Ecto neural progenitor cell (in vitro differentiated cells): ENCODE measurements at regions not wholly inside any gene's neighbourhood (a gene's known extent, or its start where the extent isn't known, plus 50 kb on each side); places are given as distances from the start of the nearest gene placed in this dataset.

ENCODE experiments used
- DNase-seq: peaks from one replicate; pipeline ENCODE4 v3.0.0-alpha.2; 2018; ENCODE audit warnings: low spot score

DNA sequence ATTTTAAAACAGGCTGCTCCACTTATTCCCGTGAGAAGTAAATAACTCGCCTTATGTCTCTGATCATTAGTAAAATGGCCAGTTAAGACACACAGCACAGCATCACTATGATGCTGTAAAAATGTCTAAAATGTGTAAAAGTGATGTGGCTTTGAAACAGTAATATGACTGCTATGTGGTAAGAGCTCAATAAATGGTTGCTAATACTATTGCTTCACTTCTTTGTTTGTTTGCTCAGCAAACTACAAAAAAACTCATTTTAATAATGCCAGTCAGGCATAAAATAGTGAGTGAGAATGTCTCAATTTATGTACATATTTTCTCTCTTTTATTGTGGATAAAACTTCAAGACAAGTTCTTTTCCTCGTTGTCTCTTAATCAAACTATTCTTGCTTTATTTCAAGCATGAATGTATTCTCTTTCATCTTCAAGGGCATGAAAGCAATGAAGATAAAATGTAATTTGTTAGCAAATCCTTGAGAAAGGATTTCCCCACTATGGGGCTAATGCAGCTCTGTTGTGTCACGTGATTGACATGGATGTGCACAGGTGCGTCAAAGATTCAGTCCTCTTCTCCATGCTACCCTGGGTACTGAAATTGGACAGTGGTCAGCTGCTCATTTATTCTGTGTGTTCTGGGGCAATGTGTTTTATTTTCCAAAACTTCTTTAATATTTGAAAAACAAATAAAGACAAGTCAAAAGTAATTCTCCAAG is 387.2 kb downstream of the TRIB2 start:
- DNase-seq: no peak

DNA sequence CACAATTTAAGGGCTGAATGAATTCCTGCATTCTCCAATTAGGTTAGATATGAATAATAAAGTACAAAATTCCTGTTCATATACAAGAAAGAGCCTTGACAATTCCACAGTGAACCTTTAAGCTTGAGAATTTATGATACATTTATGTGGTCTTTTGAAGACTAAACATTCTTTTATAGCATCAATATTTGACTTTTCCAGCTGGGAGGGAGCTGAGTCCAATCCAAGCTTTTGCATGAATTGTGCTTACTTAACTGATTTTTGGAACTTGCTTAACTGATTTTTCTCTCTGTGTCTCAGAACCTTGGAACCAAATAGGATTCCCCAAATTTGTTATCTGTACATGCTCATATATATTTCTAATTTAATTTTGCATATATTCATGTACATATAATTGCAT is 388.0 kb downstream of the TRIB2 start:
- DNase-seq: no peak

DNA sequence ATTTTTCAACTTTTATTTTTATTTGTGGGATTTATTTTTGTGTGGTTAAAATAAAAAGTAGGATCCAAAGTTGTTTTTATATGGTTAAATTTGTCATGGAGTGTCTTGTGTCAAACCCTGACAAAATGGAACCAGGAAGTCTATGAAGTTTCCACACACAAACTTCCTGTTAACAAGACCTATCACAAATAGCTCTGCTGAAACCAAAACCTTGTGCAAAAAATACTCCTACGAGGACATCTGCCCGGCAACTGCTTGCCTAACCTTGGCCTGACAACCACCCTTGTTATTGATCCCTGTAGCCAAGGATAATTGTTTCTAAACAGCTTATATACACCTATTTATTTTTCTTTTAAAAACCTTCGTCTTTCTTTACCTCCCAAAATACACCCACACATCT is 389.6 kb downstream of the TRIB2 start:
- no peak for DNase-seq

DNA sequence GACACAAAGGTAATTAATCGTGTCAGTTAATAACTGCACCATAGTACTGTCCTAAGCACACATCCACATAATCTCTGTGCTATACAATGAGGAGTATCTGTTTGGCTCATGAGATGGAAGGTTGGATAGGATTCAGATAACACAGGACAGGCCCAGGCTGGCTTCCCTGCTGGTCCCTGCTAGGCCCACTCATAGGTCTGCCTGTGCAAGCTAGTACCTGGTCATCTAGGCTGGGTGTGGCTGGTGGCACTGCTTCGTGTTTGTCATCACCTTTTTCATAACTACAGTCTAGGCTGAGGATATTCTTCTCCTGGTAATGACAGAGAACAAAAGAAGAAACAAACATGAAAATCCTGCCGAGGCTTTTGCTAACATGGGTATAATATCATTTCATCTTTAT is 392.8 kb downstream of the TRIB2 start:
- DNase-seq: no peak

DNA sequence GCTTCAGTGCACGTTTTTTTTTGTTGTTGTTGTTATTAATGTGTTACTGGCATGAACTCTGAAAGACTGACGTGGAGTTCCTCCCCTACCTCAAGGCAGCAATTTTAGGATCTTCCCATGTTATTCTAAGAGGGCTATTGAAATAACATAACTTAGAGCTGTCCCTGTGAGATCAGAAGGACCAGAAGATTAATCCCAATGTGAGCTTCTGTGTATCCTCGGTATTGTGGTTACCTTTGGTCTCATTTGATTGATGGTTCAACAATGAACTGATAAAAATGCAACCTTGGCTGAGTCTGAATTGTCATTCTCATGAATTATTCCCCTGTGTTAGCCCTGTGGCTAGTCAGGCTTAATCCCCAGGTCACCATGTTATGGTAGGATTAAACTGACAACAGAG is 394.1 kb downstream of the TRIB2 start:
- no peak for DNase-seq

DNA sequence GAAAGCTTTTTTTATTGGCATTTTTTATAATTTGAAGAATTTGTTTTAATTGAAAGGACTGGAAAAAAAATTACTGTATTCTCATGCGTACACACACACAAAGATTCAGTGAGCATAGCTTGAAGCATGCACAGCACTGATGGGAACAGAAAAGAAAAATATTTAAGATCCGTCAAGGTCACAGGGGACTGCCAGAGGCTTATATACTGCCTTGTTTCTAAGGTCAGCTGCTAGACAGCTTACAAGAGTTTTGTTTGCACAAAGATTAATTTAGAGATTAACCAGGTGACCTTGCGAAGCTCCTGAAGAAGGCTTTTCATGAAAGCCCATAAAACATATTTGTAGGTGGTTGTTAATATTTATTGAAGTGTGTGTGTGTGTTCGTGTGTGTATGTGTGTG is 396.3 kb downstream of the TRIB2 start:
- no peak for DNase-seq

DNA sequence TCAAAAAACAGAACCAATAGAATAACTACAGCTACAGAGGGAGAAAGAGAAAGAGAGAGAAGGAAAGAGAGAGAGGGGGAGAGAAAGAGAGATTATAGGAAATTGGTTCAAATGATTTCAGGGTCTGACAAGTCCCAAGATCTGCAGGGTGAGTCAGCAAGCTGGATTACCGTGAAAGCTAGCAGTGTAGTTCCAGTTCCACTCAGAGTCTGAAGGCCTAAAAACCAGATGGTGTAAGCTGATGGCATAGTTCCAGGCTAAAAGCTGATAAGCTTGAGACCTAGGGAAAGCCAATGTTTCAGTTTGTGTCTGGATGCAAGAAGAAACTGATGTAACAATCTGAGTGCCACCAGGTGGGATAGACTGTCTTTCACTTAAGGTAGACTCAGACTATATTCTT is 397.7 kb downstream of the TRIB2 start:
- DNase-seq: no peak

DNA sequence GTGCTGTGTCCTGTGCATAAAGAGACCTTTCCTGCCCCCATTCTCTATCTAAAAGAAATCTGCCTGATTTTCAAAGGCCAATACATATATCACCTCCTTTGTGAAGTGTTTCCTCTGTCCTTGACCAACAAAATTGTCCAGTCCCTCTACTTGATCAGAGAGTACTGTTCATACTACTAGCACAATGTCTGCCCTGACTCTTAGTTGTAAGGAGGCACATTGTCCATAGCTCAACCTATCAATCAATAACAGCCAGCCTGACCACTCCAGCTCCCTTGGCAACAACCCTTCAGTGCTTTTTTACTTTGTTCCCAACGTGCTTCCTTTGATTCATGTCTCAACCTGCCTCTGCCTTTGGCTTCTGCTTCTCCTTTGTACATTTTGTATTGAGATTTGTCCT is 398.9 kb downstream of the TRIB2 start:
- DNase-seq: no peak

DNA sequence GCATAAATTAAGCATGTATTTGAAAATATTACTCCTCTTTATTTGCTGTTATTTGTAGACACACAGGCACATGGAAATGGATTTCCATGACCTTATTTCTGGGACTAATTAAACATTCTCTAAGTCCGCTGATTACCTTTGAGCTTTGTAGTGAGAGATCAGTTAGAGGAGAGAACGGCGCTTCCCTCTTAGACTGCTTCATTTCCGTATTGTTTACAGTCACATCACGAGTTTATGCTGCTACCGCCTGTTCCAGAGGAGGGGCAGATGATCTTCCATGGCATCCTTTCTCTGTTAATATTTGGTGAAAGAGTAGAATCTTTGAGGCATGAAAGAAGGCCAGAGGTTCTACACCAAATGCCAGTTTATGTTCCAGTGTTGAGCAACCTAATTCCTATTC is 404.4 kb downstream of the TRIB2 start:
- no peak for DNase-seq

DNA sequence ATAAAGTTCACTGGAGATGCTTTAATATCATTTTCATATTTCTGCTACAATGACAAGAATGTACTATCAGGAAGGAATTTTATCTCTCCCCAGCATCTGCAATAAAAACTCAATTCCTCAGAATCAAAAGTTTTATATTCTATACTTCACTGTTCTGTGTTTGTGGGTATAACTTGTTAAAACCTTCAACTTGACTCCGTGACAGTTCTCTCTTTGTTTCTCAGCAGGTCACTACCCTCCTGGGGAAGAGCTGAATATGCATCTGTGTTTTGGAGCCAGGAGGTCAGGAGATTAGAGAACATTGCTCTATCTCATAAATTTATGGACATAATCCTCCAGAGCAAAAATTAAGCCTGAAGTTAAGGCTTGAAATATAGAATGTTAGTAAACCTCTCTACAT is 411.4 kb downstream of the TRIB2 start:
- no peak for DNase-seq

DNA sequence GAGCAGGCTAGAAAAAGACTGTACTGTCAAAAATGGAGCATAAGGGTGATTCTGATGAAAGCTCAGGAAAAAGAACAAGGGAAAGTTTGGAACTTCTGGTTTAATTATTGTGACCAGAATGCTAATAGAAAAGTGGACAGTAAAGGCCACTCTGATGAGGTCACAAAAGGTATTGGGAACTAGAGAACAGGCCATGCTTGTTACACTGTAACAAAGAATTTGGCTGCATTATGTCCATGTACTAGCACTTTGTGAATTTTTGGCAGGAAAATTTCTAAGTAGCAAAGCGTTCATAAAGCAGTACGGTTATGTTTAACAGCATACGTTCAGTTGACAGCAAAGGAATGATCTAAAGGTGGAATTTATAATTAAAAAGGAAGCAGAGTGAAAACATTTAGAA is 418.6 kb downstream of the TRIB2 start:
- no peak for DNase-seq

DNA sequence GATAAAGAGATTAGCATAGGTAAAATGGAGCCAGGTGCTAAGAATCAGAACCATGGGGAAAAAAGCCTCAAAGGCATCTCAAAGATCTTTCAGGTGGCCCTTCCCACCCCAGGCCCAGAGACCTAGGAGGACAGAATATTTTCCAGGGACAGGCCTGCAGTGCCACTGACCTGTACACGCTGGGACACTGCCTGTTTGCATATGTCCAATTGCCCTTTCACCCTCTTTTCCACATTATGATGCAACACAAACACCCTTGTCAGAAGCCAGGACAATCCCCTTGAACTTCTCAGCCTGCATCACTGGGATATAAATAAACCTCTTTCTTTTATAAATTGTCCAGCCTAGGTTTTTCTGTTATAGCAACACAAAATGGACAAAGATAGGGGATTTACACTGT is 419.1 kb downstream of the TRIB2 start:
- DNase-seq: no peak

DNA sequence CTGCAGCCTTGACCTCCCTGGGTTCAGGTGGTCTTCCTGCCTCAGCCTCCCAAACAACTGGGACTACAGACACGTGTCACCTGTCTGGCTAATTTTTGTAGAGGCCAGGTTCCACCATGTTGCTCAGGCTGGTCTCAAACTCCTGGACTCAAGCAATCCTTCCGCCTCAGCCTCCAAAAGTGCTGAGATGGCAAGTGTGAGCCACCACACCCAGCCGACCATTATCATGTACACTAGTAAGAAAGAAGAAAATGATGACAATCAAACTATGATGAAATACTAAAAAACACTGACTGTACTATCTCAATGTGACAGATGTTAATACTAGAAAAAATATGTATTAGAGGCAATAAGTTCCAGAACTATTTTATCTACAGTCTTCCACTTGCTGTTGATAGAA is 420.9 kb downstream of the TRIB2 start:
- no peak for DNase-seq

DNA sequence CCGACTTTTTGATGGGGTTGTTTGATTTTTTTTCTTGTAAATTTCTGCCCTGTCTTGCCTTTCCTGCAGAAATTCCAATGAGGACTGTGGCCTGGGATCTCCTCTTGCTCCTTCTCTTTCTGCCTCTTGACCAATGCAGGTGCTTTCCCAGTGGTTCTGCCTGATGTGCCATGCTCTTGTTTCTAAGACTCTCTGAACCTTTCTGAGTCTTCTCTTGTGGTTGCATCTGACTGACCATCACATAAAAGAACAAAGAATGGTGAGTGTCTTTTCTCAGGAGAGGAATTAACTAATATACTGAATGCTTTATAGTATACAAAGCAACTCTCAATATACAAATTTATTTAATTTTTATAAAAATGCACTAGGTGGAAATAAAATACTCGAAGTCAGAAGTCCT is 424.6 kb downstream of the TRIB2 start:
- no peak for DNase-seq

DNA sequence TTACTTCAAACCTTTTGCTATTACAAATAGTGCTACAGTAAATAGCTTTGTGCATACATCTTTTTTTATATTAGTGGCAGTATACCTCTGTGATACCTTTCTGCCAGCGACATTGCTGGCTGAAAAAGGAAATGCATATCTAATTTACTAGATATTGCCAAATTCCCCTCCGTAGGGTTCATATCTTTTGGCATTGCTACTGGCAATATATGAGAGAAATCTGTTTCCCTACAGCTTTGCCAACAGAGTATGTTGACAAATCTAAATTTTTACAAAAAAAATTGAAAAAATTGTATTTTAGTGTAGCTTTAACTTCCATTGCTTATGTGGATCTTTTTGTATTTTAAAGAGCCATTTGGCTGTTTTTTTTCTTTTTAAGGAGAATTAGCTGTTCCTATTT is 426.7 kb downstream of the TRIB2 start:
- DNase-seq: no peak

DNA sequence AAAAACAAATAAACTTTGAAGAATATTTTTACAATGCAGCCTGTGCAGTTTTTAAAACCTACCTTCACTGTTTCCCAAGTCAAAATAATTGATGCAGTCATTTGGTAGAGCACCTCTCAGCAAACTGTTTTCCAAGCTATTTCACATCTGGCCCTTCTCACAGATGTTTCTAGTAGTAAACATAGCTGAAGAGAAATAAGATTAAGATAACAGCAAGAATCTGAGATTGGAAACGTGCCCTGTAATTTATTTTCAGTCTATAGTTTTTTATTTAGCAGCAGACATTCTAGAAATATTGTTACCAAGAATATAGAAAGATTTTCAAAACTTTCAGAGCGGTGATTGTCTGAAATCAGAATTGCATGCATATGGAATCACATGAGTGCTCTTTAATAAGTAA is 440.2 kb downstream of the TRIB2 start:
- DNase-seq: no peak

DNA sequence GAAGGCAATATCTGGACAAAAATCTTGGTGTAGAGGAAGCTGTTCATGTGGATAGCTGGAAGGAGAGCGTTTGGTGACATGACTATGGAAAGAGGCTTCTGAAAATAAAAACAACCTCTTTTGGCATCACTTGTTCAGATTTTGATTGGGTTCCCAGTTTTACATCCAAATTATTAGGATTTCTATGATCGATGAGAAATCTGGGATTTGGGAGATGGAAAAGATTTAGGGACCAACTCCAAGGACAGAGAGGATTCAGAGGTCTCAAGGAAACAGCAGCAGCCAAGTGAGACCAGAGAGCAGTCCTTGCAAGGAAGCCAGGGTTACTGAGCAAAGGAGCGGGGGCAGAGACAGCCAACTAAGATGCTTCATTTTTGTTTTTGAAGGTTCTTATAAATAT is 441.7 kb downstream of the TRIB2 start:
- no peak for DNase-seq

DNA sequence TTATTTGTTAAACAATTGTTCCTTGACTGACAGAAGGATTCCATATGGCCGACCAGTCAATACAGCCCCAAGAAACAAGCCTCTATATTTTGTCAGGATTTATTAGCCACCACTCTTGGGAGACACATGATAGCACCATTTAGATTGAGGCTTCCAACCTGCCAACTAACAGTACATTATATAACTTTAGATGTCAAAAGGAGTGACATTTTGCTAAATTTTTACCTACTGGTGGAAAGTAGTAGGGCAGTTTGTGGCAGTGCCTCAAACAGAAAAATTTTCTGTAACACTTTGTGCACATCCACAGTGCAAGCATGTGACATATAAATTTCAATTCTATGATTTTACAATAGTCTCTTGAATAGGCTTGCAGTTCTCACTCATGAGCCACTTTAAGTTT is 464.0 kb downstream of the TRIB2 start:
- no peak for DNase-seq

DNA sequence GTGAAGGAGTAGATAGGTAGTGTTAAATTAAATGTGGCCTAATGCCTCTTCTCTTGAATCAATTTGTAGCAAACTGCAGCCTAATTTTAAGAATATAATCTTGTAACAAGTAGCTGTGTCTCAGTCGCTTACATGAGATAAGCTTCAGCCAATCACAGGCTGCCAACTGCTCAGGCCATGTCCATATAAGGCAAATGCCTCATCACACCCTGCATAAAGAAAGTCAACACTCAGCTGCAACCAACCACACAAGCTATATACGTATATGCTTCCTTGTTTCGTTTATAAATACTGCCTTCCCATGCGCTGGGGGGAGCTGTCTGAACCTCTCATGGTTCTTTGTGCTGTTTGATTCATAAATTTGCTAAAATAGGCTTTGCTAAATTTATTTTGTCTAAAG is 476.3 kb downstream of the TRIB2 start:
- DNase-seq: no peak

DNA sequence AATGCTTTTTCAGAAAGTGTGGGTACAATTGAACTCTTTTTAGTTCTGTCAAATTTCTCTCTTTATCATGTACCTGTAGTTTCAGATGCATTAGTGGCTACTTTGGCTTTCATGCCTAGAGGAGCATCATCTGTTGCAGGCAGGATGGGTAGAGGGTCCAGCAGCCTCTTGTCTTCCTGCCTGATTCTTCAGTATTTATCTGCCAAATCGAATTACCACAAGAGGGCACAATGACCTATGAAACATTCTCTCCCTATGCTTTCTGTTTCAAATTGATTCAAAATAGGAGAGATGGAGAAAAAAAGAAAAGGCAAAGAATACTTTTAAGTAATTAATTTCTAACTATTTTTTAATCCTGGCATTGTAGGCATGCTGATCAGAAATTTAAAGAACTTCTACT is 477.2 kb downstream of the TRIB2 start:
- DNase-seq: no peak

DNA sequence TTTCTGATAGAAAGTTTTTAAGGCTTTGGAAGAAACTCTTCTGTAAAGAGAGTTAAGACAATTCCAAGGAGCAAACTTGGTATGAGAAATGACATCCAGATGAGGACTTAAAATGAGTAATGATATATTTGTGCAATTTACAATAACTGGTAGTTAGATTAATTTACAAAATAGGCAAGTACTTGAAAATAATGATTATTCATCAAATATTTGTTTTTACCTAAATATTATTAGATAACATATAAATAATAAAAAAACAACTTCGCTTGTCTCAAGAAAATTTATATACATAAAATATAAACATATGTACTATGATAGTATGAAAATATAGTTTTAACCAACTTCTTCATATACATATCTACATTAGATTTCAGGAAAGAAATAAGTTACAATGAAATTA is 478.5 kb downstream of the TRIB2 start:
- no peak for DNase-seq

DNA sequence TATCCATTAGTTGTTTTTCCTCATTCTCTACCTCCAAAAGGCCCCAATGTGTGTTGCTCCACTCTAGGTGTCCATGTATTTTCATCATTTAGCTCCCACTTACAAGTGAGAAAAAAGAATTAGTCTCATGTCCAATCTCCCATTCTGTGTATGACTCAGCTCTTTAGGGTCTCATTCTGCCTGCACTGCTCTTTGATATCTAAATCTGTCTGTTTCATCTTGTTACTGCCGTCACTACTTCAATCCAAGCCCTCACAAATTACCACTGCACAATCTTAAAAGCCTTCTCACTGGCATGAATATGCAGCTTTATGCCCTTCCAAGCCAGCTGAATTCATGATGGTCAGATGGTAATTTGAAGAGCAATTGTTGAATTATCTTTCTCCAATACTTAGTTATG is 480.5 kb downstream of the TRIB2 start:
- no peak for DNase-seq

DNA sequence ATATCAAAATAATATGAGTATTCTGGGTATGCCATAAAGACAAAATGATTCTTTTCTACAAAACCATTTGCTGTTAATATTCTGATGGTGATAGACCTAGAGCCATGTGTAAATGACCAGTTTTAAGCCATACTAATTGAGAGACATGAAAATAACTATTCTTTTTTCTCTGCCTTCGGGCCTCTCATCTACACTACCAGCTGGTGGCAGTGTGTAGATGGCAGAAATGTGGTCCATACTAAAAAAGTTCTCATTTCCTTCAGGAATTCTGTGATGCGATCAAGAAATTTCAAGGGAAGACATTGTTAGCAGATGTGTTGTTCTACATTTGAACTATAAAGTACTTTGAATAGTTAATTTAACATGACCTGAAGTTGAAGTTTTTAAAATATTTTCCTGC is 485.2 kb downstream of the TRIB2 start:
- no peak for DNase-seq

DNA sequence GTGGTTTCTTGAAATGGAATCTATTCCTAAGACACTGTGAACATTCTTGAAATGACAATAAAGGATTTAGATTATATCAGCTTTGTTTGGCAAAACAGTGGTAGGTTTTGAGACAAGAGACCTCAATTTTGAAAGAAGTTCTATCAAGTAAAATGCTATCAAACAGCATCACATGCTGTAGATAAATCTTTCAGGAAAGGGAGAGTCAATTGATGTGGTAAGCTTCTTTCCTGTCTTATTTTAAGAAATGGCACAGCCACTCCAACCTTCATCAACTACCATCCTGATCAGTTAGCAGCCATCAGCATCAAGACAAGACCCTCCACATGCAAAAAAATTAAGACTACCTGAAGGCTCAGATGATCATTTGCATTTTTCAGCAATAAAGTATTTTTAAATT is 495.4 kb downstream of the TRIB2 start:
- no peak for DNase-seq

DNA sequence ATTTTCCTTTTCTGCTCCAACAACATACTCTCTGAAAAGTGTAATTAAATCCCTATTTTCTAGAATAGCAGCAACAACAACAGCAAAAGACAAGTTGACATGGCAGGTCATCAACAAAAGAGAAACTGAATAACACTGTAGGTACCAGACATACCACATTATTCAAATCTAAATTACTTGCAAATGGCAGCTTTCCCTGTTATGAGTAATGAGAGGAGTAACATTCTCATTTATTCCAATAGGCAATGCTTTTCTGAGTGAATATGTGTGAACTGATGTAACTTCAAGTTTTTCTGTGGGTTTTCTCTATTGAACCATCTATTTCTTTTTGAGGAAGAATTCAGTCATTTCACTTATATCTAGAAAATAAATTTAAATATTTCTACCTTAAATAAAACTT is 501.5 kb downstream of the TRIB2 start:
- no peak for DNase-seq
